ENCODE measurements at regions not wholly inside any gene's neighbourhood (a gene's known extent, or its start where the extent isn't known, plus 50 kb on each side); places are given as distances from the start of the nearest gene placed in this dataset.

GRCh38 chr5:119801570-119801969 is 172.2 kb downstream of the FAM170A start:
- intact Hi-C loops (cut with micrococcal nuclease), result no loop called here
- no peaks in the 10 kb centered on the region for H3K9me3 ChIP-seq (replicated peaks in 1 of 2; ENCODE audit: control insufficient read depth in 1 of 2, insufficient read depth in 1 of 2, low read length in 2 of 2)
- TF ChIP-seq, protein P1, sequence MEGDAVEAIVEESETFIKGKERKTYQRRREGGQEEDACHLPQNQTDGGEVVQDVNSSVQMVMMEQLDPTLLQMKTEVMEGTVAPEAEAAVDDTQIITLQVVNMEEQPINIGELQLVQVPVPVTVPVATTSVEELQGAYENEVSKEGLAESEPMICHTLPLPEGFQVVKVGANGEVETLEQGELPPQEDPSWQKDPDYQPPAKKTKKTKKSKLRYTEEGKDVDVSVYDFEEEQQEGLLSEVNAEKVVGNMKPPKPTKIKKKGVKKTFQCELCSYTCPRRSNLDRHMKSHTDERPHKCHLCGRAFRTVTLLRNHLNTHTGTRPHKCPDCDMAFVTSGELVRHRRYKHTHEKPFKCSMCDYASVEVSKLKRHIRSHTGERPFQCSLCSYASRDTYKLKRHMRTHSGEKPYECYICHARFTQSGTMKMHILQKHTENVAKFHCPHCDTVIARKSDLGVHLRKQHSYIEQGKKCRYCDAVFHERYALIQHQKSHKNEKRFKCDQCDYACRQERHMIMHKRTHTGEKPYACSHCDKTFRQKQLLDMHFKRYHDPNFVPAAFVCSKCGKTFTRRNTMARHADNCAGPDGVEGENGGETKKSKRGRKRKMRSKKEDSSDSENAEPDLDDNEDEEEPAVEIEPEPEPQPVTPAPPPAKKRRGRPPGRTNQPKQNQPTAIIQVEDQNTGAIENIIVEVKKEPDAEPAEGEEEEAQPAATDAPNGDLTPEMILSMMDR (IDR thresholded peaks at IDR 0.05), result no peak
- no peaks in the 10 kb centered on the region for H3K27me3 ChIP-seq (ENCODE audit: control insufficient read depth in 2 of 2, insufficient read depth in 2 of 2, low read length in 2 of 2)
- H3K79me2 ChIP-seq (ENCODE audit: insufficient read depth, low read length), result no peaks in the 10 kb centered on the region
- H3K4me2 ChIP-seq (replicated peaks; ENCODE audit: extremely low read depth, low read length, poor library complexity, severe bottlenecking), result no peak overlapping the region
- Mint-ChIP-seq H3K4me3 (no peak overlapping the region), H3K36me3 (no peaks in the 10 kb centered on the region), H3K9me3 (peaks cover 0 to 9% (median 4%) of the 10 kb centered on the region in 7 donors), H3K4me1 (no peaks in the 10 kb centered on the region), H3K27ac (no peak overlapping the region), H3K27me3 (ENCODE audit: low read depth in 3 of 3) (no peaks in the 10 kb centered on the region)
- no peak overlapping the region for H3K27ac ChIP-seq (ENCODE audit: low read depth in 1 of 2, low read length in 2 of 2)
- no peak for DNase-seq
- H4K20me1 ChIP-seq (ENCODE audit: insufficient read depth, low read length), result no peaks in the 10 kb centered on the region
- no CpG with 5 or more reads among the region's 2 CpGs for WGBS (ENCODE audit: insufficient coverage)
- H3K4me3 ChIP-seq (replicated peaks in 1 of 3; ENCODE audit: low read depth in 2 of 3, low read length in 3 of 3), result no peak overlapping the region
- no peaks in the 10 kb centered on the region for H3K36me3 ChIP-seq (replicated peaks in 1 of 2; ENCODE audit: control insufficient read depth in 1 of 2, insufficient read depth in 2 of 2, low read length in 2 of 2)
- H3K9ac ChIP-seq (ENCODE audit: insufficient read depth, low read length, poor library complexity, severe bottlenecking), result no peak overlapping the region
- H2AFZ ChIP-seq (ENCODE audit: insufficient read depth, low read depth, low read length, poor library complexity, severe bottlenecking), result no peak overlapping the region
- no peaks in the 10 kb centered on the region for H3K4me1 ChIP-seq (ENCODE audit: control insufficient read depth in 1 of 2, insufficient read depth in 2 of 2, low read length in 2 of 2)

DNA sequence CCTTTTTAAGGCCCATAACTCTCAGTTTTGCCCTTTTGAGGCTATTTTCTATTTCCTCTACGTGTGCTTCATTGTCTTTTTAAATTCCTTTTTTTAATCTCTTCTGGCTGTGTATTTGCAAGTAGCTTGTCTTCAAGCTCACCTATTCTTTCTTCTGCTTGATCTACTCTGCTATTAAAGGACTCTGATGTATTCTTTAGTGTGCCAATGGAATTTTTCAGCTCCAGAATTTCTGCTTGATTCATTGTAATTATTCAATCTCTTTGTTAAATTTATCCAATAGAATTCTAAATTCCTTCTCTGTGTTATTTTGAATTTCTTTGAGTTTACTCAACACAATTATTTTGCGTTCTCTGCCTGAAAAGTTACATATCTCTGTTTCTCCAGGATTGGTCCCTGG is 178.7 kb downstream of the FAM170A start:
- Histone ChIP-seq H3K9me3 (replicated peaks in 1 of 2; ENCODE audit: control insufficient read depth in 1 of 2, insufficient read depth in 1 of 2, low read length in 2 of 2) (peaks cover 8 to 11% of the 10 kb centered on the region in 2 donors), H3K4me3 (replicated peaks in 1 of 3; ENCODE audit: low read depth in 2 of 3, low read length in 3 of 3) (no peak overlapping the region), H3K36me3 (replicated peaks in 1 of 2; ENCODE audit: control insufficient read depth in 1 of 2, insufficient read depth in 2 of 2, low read length in 2 of 2) (no peaks in the 10 kb centered on the region), H4K20me1 (ENCODE audit: insufficient read depth, low read length) (no peaks in the 10 kb centered on the region), H3K9ac (ENCODE audit: insufficient read depth, low read length, poor library complexity, severe bottlenecking) (no peak overlapping the region), H3K79me2 (ENCODE audit: insufficient read depth, low read length) (no peaks in the 10 kb centered on the region), H3K4me1 (ENCODE audit: control insufficient read depth in 1 of 2, insufficient read depth in 2 of 2, low read length in 2 of 2) (no peaks in the 10 kb centered on the region), H3K27ac (ENCODE audit: low read depth in 1 of 2, low read length in 2 of 2) (no peak overlapping the region), H2AFZ (ENCODE audit: insufficient read depth, low read depth, low read length, poor library complexity, severe bottlenecking) (no peak overlapping the region), H3K4me2 (replicated peaks; ENCODE audit: extremely low read depth, low read length, poor library complexity, severe bottlenecking) (no peak overlapping the region), H3K27me3 (ENCODE audit: control insufficient read depth in 2 of 2, insufficient read depth in 2 of 2, low read length in 2 of 2) (no peaks in the 10 kb centered on the region)
- Mint-ChIP-seq H3K4me3 (no peak overlapping the region), H3K4me1 (no peaks in the 10 kb centered on the region), H3K27ac (no peak overlapping the region), H3K27me3 (ENCODE audit: low read depth in 3 of 3) (peaks cover 0 to 3% (median 1%) of the 10 kb centered on the region in 3 donors), H3K9me3 (peaks cover 3 to 13% (median 6%) of the 10 kb centered on the region in 7 donors), H3K36me3 (no peaks in the 10 kb centered on the region)
- intact Hi-C loops (cut with micrococcal nuclease), result no loop called here
- DNase-seq, result no peak
- TF ChIP-seq, protein P1 (IDR thresholded peaks at IDR 0.05), result no peak
- 83% methylated on average over 1 of the region's 2 CpGs for WGBS (ENCODE audit: insufficient coverage)
